ENCODE measurements at regions not wholly inside any gene's neighbourhood (a gene's known extent, or its start where the extent isn't known, plus 50 kb on each side); places are given as distances from the start of the nearest gene placed in this dataset.

DNA sequence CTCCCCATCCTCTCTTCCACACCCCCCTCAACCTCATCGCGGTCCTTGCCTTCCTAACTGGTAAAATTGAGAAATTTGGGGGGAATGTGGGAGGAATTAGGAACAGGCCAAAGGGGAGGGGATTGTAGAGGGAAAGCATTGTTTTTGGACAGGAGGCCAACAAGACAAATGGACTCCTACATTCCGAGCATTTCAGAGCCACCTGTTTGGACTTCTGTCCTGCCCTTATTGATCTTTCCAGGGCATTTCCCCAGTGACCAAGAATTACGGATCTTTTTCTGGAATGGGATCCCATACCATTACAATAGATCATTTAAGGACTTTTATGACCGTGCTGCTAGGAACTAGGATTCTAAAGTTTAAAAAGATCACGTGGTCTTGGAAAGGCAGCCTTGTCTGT, 221.3 kb upstream of the ASIC2 start:
- TF ChIP-seq YY1 (IDR thresholded peaks at IDR 0.05; ENCODE audit: insufficient read depth, insufficient read length) (no peak), ZNF274 (IDR thresholded peaks at IDR 0.05; ENCODE audit: low read depth, low read length) (no peak)
